Progenitor cell of endocrine pancreas (in vitro differentiated cells): ENCODE measurements at regions not wholly inside any gene's neighbourhood (a gene's known extent, or its start where the extent isn't known, plus 50 kb on each side); places are given as distances from the start of the nearest gene placed in this dataset.

Source experiments
- DNase-seq: peaks from one replicate; pipeline ENCODE4 v3.0.0; 2021; ENCODE audit warnings: low spot score; ENCODE audit not compliant: unreplicated experiment
- H3K27ac Mint-ChIP-seq: 2 replicates; pipeline ENCODE4 v1.8.0; 2021; ENCODE audit warnings: mild to moderate bottlenecking, moderate library complexity, mixed read lengths
- H3K27me3 Mint-ChIP-seq: 2 replicates; pipeline ENCODE4 v1.8.0; 2021; ENCODE audit warnings: mixed read lengths
- H3K36me3 Mint-ChIP-seq: 2 replicates; pipeline ENCODE4 v1.8.0; 2022; ENCODE audit warnings: mixed read lengths; ENCODE audit not compliant: insufficient read depth
- H3K4me1 Mint-ChIP-seq: 2 replicates; pipeline ENCODE4 v1.8.0; 2021; ENCODE audit warnings: low read depth, mixed read lengths
- H3K4me3 Mint-ChIP-seq: 2 replicates; pipeline ENCODE4 v1.8.0; 2021; ENCODE audit warnings: low read depth, mild to moderate bottlenecking, moderate library complexity, mixed read lengths
- H3K9me3 Mint-ChIP-seq: 2 replicates; pipeline ENCODE4 v1.8.0; 2021; ENCODE audit warnings: low read depth, mixed read lengths
- CTCF ChIP-seq: fragments of 200-600 bp; sonication (generic); IDR thresholded peaks from one replicate; pipeline ENCODE4 v1.5.0; 2021; ENCODE audit warnings: antibody characterized with exemption, mild to moderate bottlenecking; ENCODE audit not compliant: unreplicated experiment

- H3K27me3 Mint-ChIP-seq = no peaks in the 10 kb centered on the region
- H3K4me1 Mint-ChIP-seq = peaks cover 4% of the 10 kb centered on the region
- no peak for DNase-seq
- peaks cover 1% of the 10 kb centered on the region for H3K36me3 Mint-ChIP-seq
- peaks cover 18% of the 10 kb centered on the region for H3K9me3 Mint-ChIP-seq
- no peak for TF ChIP-seq CTCF
- no peak overlapping the region for H3K4me3 Mint-ChIP-seq
- no peak overlapping the region for H3K27ac Mint-ChIP-seq
Observed at GRCh38 chr2:22729466-22729865, 655.5 kb upstream of the KLHL29 start.

- Mint-ChIP-seq H3K36me3 (peaks cover 1% of the 10 kb centered on the region), H3K27me3 (no peaks in the 10 kb centered on the region), H3K9me3 (peaks cover 5% of the 10 kb centered on the region), H3K27ac (peak overlapping the region; percentile 34), H3K4me1 (peaks cover 12% of the 10 kb centered on the region), H3K4me3 (no peak overlapping the region)
- TF ChIP-seq CTCF = no peak
- DNase-seq = no peak
Observed at GRCh38 chr2:22734373-22735045, 650.5 kb upstream of the KLHL29 start.

GRCh38 chr2:22737144-22737543 is 647.8 kb upstream of the KLHL29 start:
- no peak for DNase-seq
- H3K9me3 Mint-ChIP-seq = peaks cover 2% of the 10 kb centered on the region
- TF ChIP-seq CTCF = peak; percentile 47
- no peak overlapping the region for H3K4me3 Mint-ChIP-seq
- H3K27me3 Mint-ChIP-seq = no peaks in the 10 kb centered on the region
- H3K36me3 Mint-ChIP-seq = no peaks in the 10 kb centered on the region
- peaks cover 18% of the 10 kb centered on the region for H3K4me1 Mint-ChIP-seq
- no peak overlapping the region for H3K27ac Mint-ChIP-seq

- TF ChIP-seq CTCF = no peak
- H3K4me1 Mint-ChIP-seq = peaks cover 12% of the 10 kb centered on the region
- H3K27me3 Mint-ChIP-seq = no peaks in the 10 kb centered on the region
- H3K9me3 Mint-ChIP-seq = peaks cover 5% of the 10 kb centered on the region
- H3K27ac Mint-ChIP-seq = no peak overlapping the region
- no peak overlapping the region for H3K4me3 Mint-ChIP-seq
- no peak for DNase-seq
- no peaks in the 10 kb centered on the region for H3K36me3 Mint-ChIP-seq
Observed at GRCh38 chr2:22741216-22741615, 643.8 kb upstream of the KLHL29 start.

- Mint-ChIP-seq H3K9me3 (peaks cover under 1% of the 10 kb centered on the region), H3K27me3 (peaks cover 9% of the 10 kb centered on the region), H3K4me1 (no peaks in the 10 kb centered on the region), H3K36me3 (no peaks in the 10 kb centered on the region), H3K4me3 (no peak overlapping the region), H3K27ac (no peak overlapping the region)
- no peak for DNase-seq
- no peak for TF ChIP-seq CTCF
Observed at GRCh38 chr2:22748909-22749308, 636.1 kb upstream of the KLHL29 start.
